ENCODE measurements at regions not wholly inside any gene's neighbourhood (a gene's known extent, or its start where the extent isn't known, plus 50 kb on each side); places are given as distances from the start of the nearest gene placed in this dataset.

DNA sequence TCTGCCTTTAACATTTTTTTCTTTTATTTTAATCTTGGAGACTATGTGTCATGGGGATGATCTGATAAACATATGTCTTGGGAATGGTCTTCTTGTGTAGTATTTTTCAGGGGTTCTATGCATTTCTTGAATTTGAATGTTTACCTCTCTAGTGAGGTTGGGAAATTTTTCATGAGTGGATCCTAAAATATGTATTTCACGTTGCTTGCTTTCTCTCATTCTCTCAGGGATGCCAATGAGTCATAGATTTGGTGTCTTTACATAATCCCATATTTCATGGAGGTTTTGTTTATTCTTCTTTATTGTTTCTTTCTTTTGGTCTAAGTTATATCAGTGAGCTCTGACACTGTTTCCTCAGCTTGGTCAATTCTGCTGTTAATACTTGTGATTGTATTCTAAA, 1237.2 kb downstream of the PLA2G4A start:
- no peak for TF ChIP-seq RARB (CRISPR knock-in tag; IDR thresholded peaks at IDR 0.05)
- no peak for TF ChIP-seq ZFP30 (CRISPR knock-in tag; IDR thresholded peaks at IDR 0.05)
- no peak for TF ChIP-seq ZNF70 (CRISPR knock-in tag; IDR thresholded peaks at IDR 0.05)
- TF ChIP-seq, protein P1, sequence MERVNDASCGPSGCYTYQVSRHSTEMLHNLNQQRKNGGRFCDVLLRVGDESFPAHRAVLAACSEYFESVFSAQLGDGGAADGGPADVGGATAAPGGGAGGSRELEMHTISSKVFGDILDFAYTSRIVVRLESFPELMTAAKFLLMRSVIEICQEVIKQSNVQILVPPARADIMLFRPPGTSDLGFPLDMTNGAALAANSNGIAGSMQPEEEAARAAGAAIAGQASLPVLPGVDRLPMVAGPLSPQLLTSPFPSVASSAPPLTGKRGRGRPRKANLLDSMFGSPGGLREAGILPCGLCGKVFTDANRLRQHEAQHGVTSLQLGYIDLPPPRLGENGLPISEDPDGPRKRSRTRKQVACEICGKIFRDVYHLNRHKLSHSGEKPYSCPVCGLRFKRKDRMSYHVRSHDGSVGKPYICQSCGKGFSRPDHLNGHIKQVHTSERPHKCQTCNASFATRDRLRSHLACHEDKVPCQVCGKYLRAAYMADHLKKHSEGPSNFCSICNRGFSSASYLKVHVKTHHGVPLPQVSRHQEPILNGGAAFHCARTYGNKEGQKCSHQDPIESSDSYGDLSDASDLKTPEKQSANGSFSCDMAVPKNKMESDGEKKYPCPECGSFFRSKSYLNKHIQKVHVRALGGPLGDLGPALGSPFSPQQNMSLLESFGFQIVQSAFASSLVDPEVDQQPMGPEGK (CRISPR knock-in tag; IDR thresholded peaks at IDR 0.05; ENCODE audit: borderline replicate concordance) = no peak
- no peak for TF ChIP-seq OSR1 (CRISPR knock-in tag; IDR thresholded peaks at IDR 0.05)
- TF ChIP-seq, protein P2, sequence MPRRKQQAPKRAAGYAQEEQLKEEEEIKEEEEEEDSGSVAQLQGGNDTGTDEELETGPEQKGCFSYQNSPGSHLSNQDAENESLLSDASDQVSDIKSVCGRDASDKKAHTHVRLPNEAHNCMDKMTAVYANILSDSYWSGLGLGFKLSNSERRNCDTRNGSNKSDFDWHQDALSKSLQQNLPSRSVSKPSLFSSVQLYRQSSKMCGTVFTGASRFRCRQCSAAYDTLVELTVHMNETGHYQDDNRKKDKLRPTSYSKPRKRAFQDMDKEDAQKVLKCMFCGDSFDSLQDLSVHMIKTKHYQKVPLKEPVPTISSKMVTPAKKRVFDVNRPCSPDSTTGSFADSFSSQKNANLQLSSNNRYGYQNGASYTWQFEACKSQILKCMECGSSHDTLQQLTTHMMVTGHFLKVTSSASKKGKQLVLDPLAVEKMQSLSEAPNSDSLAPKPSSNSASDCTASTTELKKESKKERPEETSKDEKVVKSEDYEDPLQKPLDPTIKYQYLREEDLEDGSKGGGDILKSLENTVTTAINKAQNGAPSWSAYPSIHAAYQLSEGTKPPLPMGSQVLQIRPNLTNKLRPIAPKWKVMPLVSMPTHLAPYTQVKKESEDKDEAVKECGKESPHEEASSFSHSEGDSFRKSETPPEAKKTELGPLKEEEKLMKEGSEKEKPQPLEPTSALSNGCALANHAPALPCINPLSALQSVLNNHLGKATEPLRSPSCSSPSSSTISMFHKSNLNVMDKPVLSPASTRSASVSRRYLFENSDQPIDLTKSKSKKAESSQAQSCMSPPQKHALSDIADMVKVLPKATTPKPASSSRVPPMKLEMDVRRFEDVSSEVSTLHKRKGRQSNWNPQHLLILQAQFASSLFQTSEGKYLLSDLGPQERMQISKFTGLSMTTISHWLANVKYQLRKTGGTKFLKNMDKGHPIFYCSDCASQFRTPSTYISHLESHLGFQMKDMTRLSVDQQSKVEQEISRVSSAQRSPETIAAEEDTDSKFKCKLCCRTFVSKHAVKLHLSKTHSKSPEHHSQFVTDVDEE (CRISPR knock-in tag; IDR thresholded peaks at IDR 0.05) = no peak
- no peak for TF ChIP-seq ZFP3 (CRISPR knock-in tag; IDR thresholded peaks at IDR 0.05)
- TF ChIP-seq ARNTL (CRISPR knock-in tag; IDR thresholded peaks at IDR 0.05; ENCODE audit: borderline replicate concordance, low read depth) = no peak
- no peak for TF ChIP-seq BACH2 (CRISPR knock-in tag; IDR thresholded peaks at IDR 0.05; ENCODE audit: borderline replicate concordance)
- no peak for TF ChIP-seq TOX (CRISPR knock-in tag; IDR thresholded peaks at IDR 0.05; ENCODE audit: borderline replicate concordance)
- no peak for TF ChIP-seq ZNF8 (CRISPR knock-in tag; IDR thresholded peaks at IDR 0.05)
- TF ChIP-seq, protein P3, sequence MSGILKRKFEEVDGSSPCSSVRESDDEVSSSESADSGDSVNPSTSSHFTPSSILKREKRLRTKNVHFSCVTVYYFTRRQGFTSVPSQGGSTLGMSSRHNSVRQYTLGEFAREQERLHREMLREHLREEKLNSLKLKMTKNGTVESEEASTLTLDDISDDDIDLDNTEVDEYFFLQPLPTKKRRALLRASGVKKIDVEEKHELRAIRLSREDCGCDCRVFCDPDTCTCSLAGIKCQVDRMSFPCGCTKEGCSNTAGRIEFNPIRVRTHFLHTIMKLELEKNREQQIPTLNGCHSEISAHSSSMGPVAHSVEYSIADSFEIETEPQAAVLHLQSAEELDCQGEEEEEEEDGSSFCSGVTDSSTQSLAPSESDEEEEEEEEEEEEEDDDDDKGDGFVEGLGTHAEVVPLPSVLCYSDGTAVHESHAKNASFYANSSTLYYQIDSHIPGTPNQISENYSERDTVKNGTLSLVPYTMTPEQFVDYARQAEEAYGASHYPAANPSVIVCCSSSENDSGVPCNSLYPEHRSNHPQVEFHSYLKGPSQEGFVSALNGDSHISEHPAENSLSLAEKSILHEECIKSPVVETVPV (CRISPR knock-in tag; IDR thresholded peaks at IDR 0.05) = no peak
- TF ChIP-seq ISL1 (CRISPR knock-in tag; IDR thresholded peaks at IDR 0.05) = no peak
- TF ChIP-seq, protein P4, sequence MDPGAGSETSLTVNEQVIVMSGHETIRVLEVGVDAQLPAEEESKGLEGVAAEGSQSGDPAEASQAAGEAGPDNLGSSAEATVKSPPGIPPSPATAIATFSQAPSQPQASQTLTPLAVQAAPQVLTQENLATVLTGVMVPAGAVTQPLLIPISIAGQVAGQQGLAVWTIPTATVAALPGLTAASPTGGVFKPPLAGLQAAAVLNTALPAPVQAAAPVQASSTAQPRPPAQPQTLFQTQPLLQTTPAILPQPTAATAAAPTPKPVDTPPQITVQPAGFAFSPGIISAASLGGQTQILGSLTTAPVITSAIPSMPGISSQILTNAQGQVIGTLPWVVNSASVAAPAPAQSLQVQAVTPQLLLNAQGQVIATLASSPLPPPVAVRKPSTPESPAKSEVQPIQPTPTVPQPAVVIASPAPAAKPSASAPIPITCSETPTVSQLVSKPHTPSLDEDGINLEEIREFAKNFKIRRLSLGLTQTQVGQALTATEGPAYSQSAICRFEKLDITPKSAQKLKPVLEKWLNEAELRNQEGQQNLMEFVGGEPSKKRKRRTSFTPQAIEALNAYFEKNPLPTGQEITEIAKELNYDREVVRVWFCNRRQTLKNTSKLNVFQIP (CRISPR knock-in tag; IDR thresholded peaks at IDR 0.05; ENCODE audit: borderline replicate concordance, low read depth) = no peak
- no peak for TF ChIP-seq PPARA (CRISPR knock-in tag; IDR thresholded peaks at IDR 0.05; ENCODE audit: borderline replicate concordance)
- TF ChIP-seq TCF4 (CRISPR knock-in tag; IDR thresholded peaks at IDR 0.05; ENCODE audit: borderline replicate concordance) = no peak
- no peak for TF ChIP-seq CSDC2 (CRISPR knock-in tag; IDR thresholded peaks at IDR 0.05)
- TF ChIP-seq ZC3H10 (CRISPR knock-in tag; IDR thresholded peaks at IDR 0.05) = no peak
- no peak for TF ChIP-seq ESRRG (CRISPR knock-in tag; IDR thresholded peaks at IDR 0.05)
- no peak for TF ChIP-seq ZNF565 (CRISPR knock-in tag; conservative IDR thresholded peaks at IDR 0.05; ENCODE audit: low read depth)
- ATAC-seq = no peak

DNA sequence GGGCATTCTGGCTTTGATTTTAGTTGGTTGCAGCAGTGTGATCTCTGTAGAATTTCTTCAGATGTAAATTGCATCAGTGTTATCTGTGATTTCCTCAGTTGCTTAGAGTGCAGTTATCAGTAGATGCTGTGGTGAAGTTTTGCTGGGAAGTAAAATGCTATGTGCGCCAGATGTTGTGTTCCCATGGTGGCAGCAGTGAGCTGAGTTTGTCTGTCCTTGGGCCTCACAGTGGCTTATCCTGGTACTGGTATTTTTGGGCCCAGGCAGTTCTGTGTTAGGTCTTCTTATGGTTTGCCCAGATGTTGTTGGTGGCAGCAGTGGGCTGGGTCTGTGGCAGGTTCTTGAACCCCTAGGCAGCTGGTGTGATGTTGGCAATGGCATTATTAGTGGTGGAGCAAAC, 1242.1 kb downstream of the PLA2G4A start:
- ATAC-seq = no peak
- no peak for TF ChIP-seq TOX (CRISPR knock-in tag; IDR thresholded peaks at IDR 0.05; ENCODE audit: borderline replicate concordance)
- TF ChIP-seq ZFP30 (CRISPR knock-in tag; IDR thresholded peaks at IDR 0.05) = no peak
- no peak for TF ChIP-seq ZNF8 (CRISPR knock-in tag; IDR thresholded peaks at IDR 0.05)
- TF ChIP-seq, protein P1 (CRISPR knock-in tag; IDR thresholded peaks at IDR 0.05; ENCODE audit: borderline replicate concordance) = no peak
- no peak for TF ChIP-seq ESRRG (CRISPR knock-in tag; IDR thresholded peaks at IDR 0.05)
- TF ChIP-seq ZFP3 (CRISPR knock-in tag; IDR thresholded peaks at IDR 0.05) = no peak
- TF ChIP-seq SNAI2 (CRISPR knock-in tag; IDR thresholded peaks at IDR 0.05) = no peak
- TF ChIP-seq TCF4 (CRISPR knock-in tag; IDR thresholded peaks at IDR 0.05; ENCODE audit: borderline replicate concordance) = no peak
- no peak for TF ChIP-seq ISL1 (CRISPR knock-in tag; IDR thresholded peaks at IDR 0.05)
- TF ChIP-seq ARNTL (CRISPR knock-in tag; IDR thresholded peaks at IDR 0.05; ENCODE audit: borderline replicate concordance, low read depth) = no peak

All from SK-N-SH treated with all-trans-retinoic acid at 6 μM for 48 hours (cell line).